GM12875 (cell line): ENCODE measurements at regions not wholly inside any gene's neighbourhood (a gene's known extent, or its start where the extent isn't known, plus 50 kb on each side); places are given as distances from the start of the nearest gene placed in this dataset.

ENCODE experiments used
- H3K4me3 ChIP-seq: one replicate; pipeline ENCODE4 v1.5.1; 2011; ENCODE audit warnings: low read depth, low read length, control low read depth
- TF ChIP-seq, protein P1 (sequence below): IDR thresholded peaks from 2 replicates; pipeline ENCODE4 v1.5.1; 2011; ENCODE audit warnings: low read depth, mild to moderate bottlenecking, control low read depth, inconsistent platforms, low read length, moderate library complexity, borderline replicate concordance; ENCODE audit not compliant: insufficient read depth

DNA sequence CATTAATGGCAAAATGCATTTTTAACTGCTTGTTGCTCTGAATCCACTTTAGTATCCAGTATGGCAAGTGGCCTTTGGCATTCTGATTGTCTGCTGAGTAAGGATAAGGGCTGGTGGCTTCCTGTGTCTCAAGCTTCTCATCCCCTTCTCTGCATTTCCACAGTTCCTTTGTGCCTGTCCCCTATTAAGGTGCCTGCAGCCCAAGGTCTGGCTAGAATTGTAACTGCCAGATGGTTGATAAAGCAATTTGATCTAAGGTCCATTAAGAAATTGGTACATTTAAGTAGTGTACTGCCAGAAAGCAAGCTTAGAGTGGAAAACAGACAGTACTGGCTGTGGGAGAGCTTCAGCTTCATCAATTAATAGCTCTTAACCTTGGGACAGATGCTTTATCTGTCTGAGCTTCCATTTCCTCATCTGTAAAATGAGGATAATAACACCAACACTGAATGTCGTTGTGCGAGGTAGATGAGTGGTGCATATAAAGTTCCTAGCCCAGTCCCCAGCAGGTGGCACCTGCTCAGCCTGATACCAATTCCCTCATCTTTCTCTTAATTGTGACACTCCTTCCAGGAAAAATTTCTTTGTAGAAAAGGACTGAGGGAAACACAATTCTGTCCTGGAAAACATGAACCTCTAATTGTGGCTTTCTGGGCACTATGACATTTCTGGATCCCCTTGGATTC is 570.6 kb upstream of the GCFC2 start:
- TF ChIP-seq, protein P1, sequence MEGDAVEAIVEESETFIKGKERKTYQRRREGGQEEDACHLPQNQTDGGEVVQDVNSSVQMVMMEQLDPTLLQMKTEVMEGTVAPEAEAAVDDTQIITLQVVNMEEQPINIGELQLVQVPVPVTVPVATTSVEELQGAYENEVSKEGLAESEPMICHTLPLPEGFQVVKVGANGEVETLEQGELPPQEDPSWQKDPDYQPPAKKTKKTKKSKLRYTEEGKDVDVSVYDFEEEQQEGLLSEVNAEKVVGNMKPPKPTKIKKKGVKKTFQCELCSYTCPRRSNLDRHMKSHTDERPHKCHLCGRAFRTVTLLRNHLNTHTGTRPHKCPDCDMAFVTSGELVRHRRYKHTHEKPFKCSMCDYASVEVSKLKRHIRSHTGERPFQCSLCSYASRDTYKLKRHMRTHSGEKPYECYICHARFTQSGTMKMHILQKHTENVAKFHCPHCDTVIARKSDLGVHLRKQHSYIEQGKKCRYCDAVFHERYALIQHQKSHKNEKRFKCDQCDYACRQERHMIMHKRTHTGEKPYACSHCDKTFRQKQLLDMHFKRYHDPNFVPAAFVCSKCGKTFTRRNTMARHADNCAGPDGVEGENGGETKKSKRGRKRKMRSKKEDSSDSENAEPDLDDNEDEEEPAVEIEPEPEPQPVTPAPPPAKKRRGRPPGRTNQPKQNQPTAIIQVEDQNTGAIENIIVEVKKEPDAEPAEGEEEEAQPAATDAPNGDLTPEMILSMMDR, result no peak
- H3K4me3 ChIP-seq, result no peak overlapping the region

DNA sequence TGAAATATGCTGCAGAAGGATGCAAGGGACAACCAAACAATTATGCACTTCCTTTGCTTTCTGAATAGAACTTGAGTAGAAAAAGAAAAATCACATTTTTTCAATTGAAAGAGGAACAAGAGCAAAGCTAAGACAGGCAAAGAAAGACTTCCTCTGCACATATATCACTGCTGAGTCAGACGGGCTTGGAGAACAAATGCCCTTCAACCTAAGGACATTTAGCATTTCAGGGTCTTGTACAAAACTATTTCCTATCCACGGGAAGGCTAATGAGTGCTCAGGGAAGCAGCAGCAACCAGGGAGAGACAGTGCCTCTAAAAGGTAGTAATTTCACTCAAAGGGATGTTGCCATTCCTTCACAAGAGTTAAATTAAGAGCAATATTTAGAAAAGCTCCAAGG is 570.0 kb upstream of the GCFC2 start:
- TF ChIP-seq, protein P1, result no peak
- H3K4me3 ChIP-seq, result no peak overlapping the region

DNA sequence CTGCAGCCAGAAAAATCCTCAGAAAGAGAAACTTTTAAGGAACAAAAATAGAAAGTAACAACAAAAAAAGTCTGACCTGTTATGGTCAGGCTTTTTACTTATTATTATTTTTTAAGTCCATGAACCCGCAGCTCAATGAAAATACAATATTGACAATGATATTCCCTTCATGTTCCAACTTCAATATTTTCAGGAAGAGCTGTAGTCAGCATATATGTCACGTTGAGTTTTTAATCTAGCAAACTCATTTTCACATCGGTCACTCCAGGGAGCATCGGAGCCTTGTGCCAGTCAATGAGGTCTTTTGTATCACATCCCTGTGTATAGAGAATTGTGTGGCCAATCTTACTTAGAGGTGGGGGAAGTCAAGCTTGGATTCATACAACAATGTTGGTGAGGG is 568.4 kb upstream of the GCFC2 start:
- no peak overlapping the region for H3K4me3 ChIP-seq

DNA sequence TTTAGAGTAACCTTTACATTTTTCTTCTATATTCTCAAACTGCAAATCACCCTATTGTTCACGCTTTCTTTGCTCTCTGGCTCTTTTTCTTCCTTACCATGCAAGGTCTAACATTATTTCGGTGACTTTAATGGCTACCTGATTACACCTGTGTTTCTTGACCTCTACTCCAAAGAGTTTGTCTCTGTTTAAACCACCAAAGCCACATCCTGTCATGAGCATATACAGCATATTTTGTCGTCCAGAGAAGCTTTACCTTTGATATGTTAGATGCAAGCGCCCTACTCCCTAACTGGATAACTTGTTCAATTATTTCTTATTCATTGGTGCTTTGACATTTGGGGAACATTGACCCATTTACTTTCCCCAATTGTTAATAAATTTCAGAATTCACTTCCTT is 565.1 kb upstream of the GCFC2 start:
- TF ChIP-seq, protein P1, result no peak
- no peak overlapping the region for H3K4me3 ChIP-seq

More for the DNA sequence above, 568.4 kb upstream of the GCFC2 start:
- TF ChIP-seq, protein P1, result no peak

DNA sequence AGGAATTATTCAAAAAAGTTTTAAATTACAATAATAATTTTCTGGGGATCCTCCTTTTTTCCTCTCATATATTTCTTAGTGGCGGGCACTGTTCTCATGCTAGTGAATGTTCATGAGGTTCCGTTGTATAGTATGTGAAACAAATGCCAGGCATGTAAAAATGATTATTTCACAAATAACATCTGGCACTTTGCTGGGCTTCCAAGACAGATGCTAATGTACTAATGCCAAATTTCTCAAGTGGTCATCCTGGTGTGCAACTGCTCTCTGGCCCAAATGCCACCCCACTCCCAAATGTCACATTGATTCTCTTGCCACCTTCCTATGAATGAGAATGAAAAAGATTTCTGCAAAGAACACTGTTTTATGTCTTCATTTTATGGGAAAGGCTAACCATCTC is 564.0 kb upstream of the GCFC2 start:
- TF ChIP-seq, protein P1, result no peak
- no peak overlapping the region for H3K4me3 ChIP-seq

DNA sequence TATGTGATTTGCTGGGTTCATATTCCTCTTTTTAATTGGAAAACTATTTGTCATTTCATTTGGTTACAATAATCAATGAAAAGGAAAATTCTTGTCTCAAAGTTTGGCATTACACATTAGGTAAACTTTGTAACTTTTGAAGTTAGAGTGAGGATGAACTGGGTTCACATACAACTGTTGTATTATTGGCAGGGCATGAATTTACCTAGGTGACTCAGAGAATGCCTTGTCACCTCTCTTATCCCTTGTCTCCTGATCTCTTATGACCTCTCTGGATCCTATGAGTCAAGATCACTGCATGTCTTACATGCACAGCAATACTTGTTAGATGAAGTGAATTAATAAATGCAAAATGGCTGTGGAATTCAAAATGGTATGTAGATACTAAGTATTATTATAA is 563.4 kb upstream of the GCFC2 start:
- TF ChIP-seq, protein P1, result no peak
- H3K4me3 ChIP-seq, result no peak overlapping the region

DNA sequence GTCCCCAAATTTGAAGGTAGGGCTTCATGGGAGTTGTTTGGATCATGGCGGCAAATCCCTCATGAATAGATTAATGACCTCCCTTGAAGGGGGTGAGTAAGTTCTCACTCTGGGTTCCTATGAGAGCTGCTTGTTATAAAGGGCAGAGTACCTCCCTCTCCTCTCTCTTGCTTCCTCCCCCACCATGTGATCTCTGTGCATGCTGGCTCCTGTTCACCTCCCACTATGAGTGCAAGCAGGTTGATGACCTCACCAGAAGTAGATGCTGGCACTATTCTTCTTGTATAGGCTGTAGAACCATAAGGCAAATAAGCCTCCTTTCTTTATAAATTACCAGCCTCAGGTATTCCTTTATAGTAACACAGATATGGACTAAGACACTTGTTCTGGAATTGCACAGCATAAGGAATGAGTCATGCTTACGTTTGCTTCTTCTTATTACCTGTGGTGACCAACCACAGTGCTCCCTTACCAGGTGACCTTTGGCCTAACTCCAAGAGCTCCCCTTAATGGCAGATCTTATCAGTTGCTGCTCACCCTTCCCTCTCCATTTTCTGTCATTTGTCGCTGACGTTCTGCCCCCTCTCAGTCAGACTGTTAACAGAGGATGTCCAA is 559.5 kb upstream of the GCFC2 start:
- H3K4me3 ChIP-seq, result no peak overlapping the region
- TF ChIP-seq, protein P1, result no peak
